SKM-1 treated with dmso at 0.1 percent for 144 hours (cell line): ENCODE measurements at regions not wholly inside any gene's neighbourhood (a gene's known extent, or its start where the extent isn't known, plus 50 kb on each side); places are given as distances from the start of the nearest gene placed in this dataset.

Experiments used
- DNase-seq: peaks from one replicate; lab custom pipeline; 2025; ENCODE audit not compliant: unreplicated experiment; lab: John Stamatoyannopoulos, UW

- no peak for DNase-seq
Observed at GRCh38 chr15:97210277-97210676, 750.2 kb upstream of the ARRDC4 start.

- no peak for DNase-seq
Observed at GRCh38 chr15:97215629-97216028, 744.9 kb upstream of the ARRDC4 start.

GRCh38 chr15:97224191-97224641, 736.3 kb upstream of the ARRDC4 start:
- no peak for DNase-seq

- peak; percentile 14 for DNase-seq
Observed at GRCh38 chr15:97234851-97235610, 725.5 kb upstream of the ARRDC4 start.

- peak; percentile 12 for DNase-seq
Observed at GRCh38 chr15:97235611-97235985, 724.9 kb upstream of the ARRDC4 start.

DNA sequence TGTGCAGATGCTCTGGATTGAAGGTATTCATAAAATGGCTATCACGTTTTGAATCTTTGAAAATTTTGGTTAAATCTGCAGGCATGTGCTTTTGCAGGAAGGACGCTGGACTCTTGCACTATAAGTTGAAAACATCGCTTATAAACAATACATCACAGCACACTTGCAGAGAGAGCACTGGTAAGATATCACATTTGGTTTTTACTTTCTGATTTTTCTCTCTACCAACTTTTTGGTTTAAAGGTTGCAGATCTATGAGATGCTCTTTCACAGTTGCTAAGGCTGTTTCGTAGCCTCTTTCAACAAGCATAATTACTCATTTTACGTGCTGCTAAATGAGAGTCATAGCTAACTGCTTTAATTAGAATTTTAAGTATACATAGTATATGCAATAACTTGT, 724.4 kb upstream of the ARRDC4 start:
- no peak for DNase-seq

GRCh38 chr15:97237160-97237559, 723.3 kb upstream of the ARRDC4 start:
- no peak for DNase-seq

GRCh38 chr15:97248376-97248775, 712.1 kb upstream of the ARRDC4 start:
- DNase-seq = no peak

DNA sequence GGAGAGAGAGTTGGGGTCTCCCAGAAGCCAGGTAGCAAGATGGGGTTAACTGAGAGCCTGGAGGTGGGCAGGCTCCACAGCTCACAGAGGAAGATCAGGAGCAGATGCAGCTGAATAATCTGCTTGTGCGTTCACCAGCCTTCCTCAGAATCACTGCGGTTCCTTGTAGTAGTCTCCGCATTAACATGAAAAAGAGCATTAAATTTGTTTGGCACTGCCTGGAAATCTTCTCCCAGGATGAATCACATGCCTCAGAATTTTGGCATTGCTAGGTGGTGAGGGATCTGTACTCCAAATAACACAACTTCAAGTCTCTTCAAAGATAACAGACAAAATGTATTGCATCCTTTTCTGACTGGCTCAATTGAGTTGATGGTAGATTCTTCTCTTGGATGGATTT, 700.6 kb upstream of the ARRDC4 start:
- no peak for DNase-seq

- no peak for DNase-seq
Observed at GRCh38 chr15:97301166-97301565, 659.3 kb upstream of the ARRDC4 start.

DNA sequence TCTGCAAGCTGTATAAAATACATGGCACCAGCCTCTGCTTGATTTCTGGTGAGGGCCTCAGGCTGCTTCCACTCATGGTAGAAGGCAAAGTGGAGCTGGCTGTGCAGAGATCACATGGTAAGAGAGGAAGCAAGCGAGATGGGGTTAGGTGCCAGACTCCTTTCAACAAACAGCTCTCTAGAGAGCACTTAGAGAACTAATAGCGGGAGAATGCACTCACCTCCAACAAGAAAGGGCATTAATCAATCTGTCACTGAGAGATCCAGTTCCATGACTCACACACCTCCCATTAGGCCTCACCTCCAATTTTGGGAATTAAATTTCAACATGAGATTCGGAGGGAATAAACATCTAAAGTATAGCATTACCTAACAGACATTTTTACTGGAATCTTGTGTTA, 644.1 kb upstream of the ARRDC4 start:
- no peak for DNase-seq

DNA sequence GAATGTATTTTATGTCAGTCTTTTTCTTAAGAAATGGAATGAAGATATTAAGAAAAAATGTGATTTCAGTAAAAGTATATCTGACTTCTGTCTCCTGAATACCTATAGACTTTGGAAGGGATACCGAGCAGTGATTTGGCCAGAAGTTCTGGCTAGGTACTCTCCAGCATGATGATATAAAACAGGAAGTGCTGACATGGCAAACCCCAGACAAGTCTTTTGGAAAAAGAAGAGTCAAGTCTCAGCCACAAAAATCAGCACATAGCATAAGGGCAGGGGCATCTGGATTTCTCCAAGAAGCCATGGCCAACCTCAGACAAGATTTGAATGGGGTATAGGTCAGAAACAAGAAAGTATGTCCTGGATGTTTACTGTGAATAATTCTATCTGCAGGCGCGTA, 643.3 kb upstream of the ARRDC4 start:
- DNase-seq = no peak

GRCh38 chr15:97319291-97319690, 641.2 kb upstream of the ARRDC4 start:
- no peak for DNase-seq

GRCh38 chr15:97346221-97346620, 614.3 kb upstream of the ARRDC4 start:
- DNase-seq = no peak

DNA sequence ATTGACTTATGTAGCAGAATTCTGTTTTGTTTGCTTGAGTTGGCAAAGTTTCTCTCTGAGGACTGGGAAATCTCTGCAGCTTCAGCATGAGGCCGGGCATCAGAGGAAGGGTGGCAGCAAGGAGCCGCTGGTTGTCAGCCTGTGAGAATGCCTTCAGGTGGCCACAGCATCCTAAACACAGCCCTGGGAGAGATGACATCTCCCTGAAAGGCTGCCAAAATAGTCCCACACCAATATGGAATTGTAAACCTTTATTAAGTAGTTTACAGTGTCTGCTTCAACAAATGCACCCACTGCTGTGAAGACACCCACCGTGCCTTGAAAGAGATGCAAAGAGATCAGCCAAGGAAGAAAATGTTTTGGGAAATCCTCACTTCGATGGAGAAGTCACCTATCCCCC, 609.7 kb upstream of the ARRDC4 start:
- no peak for DNase-seq

DNA sequence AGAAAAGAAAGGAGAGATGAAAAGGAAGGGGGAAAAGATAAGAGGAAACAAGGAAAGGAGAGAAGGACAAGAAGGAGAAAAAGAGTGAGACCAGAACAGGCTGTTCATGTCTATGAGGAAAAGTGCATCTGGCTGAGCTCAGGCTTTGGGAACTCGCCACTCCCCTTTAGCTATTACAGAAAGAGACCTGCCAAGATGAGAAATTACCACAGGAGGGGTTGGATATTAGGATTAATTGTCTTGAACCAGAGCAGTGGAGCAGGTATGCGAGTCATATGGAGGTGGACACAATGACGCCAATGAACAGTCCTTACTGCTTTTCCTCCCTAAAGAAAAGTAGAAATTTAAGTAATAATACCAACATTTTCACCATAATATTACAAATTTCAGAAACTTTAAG, 577.0 kb upstream of the ARRDC4 start:
- DNase-seq = no peak

GRCh38 chr15:97386940-97387339, 573.6 kb upstream of the ARRDC4 start:
- DNase-seq = no peak

DNA sequence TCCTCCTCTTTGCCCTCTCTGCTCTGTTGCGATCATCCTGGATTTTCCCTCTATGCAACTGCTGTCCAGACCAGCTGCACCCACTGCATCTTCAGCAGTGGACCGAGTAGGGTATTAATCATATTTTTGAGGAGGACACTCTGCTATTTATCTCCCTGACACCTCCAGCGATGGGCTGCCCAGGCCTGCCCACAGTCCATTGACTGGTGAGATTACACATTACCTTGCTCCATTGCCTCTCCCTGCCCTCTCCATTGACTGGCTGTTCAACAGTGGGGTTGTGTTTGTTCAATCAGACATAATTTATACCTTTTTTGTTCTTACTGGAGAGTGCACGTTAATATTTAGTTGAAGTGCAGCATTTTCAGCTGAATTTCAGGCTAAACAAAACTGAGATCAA, 559.3 kb upstream of the ARRDC4 start:
- no peak for DNase-seq

DNA sequence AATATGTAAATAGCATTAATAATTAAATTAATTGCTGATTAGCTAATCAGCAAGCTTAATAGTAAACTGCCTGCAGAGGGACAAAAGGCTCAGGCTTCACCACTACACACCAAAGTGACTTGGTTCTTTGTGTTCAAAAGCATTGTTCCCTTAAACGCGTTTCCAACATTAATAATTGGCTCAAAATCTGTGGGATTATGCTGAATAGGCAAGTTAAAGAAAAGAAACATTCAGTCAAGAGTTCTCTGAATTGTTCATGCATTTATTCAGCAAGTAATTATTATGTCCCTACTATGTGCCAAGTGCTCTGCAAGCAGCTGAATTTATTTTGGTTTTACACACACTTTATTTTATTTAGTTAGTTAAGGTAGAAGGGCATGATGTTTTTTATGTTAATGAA, 558.5 kb upstream of the ARRDC4 start:
- no peak for DNase-seq

DNA sequence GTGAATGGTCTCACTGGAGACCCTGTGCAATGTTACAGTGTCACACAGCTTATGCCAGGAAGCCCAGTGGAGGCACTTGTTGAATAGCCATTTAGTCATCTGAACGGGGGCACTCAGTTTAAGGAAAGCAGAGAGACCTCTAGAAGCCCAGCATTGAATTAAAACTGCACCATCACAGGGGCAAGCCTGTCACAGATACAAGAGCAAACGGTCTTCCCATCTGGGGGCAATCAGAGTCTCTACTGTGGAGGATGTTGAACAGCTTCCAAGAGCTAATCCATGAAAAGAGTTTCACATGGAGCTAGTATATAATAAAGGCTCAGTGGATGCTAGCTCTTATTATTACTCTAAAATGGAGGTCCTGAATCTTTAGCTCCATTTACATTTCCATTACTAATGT, 553.7 kb upstream of the ARRDC4 start:
- no peak for DNase-seq

GRCh38 chr15:97410897-97411575, 549.5 kb upstream of the ARRDC4 start:
- DNase-seq = no peak

DNA sequence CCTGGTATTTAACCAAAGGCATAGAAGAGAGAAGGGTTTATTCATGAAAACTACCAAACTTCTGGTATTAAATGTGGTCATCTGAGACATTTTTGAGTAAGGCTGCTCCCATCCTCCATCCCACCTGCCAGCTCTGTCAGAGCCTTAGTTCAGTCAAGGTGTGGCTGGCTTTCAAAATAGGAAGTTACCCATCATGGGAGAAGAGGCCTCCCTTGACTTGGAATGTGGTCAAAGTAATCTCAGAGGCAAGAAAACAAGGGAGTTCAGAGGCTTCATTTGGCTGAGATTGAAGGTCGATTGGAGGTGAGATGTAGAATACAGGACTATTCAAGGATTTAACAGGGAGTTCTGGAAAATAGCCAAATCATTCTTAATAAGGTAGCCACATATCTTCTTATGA, 540.4 kb upstream of the ARRDC4 start:
- no peak for DNase-seq

- DNase-seq = no peak
Observed at GRCh38 chr15:97425596-97425995, 534.9 kb upstream of the ARRDC4 start.
